Heart left ventricle (tissue), 13 donors: ENCODE measurements at regions not wholly inside any gene's neighbourhood (a gene's known extent, or its start where the extent isn't known, plus 50 kb on each side); places are given as distances from the start of the nearest gene placed in this dataset.

Experiments used
- POLR2A ChIP-seq, 2 donors: fragments of 450-650 bp; IDR thresholded peaks; one replicate each; pipeline ENCODE4 v1.6.1; 2017; ENCODE audit warnings: antibody characterized with exemption in 2 of 2, mild to moderate bottlenecking in 2 of 2, moderate library complexity in 2 of 2
- TF ChIP-seq, protein P1 (sequence below), 12 donors: fragments of 200-600 bp; sonication (generic) in 4 of 12; IDR thresholded peaks; one replicate each; pipeline versions ENCODE4 v1.5.0 to v1.8.0; 2018 to 2022; ENCODE audit warnings: antibody characterized with exemption in 12 of 12, mild to moderate bottlenecking in 5 of 12
- donor health status: ischemic (EF 13 %, LVEDD 7.1; RV severe dilation, severe dysfunction).
- donor health status: DM: no; HTN: yes; CAD: no.
- donor health status: DM: no; HTN: no; CAD: no.
- donor health status: ischemic (EF 25% LVEDD 6.9; RV normal size, moderate dysfunction).
- donor health status: ischemic (EF 25% LVEDD 5.7; RV mildly dilated, moderate dysfunction).
- donor health status: ischemic (EF 35%, LVEDD 5.7; RV mildly dilated, moderate dysfunction).
- donor health status: nonischemic (EF 11% LVEDD 7.7; RV severe dilation, severe dysfunction).
- donor health status: DM: yes; HTN: yes; CAD: no.
- donor health status: PGD.
- donor health status: ischemic (EF 29% LVEDD 5.4; RV normal size, mild dysfunction).
- donor health status: nonischemic (EF 23%, LVEDD 6.1; RV moderate dilation, normal function).

- no peak for TF ChIP-seq POLR2A (IDR thresholded peaks at IDR 0.05)
- TF ChIP-seq, protein P1, sequence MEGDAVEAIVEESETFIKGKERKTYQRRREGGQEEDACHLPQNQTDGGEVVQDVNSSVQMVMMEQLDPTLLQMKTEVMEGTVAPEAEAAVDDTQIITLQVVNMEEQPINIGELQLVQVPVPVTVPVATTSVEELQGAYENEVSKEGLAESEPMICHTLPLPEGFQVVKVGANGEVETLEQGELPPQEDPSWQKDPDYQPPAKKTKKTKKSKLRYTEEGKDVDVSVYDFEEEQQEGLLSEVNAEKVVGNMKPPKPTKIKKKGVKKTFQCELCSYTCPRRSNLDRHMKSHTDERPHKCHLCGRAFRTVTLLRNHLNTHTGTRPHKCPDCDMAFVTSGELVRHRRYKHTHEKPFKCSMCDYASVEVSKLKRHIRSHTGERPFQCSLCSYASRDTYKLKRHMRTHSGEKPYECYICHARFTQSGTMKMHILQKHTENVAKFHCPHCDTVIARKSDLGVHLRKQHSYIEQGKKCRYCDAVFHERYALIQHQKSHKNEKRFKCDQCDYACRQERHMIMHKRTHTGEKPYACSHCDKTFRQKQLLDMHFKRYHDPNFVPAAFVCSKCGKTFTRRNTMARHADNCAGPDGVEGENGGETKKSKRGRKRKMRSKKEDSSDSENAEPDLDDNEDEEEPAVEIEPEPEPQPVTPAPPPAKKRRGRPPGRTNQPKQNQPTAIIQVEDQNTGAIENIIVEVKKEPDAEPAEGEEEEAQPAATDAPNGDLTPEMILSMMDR (IDR thresholded peaks at IDR 0.05) = no peak
Observed at GRCh38 chr1:115429884-115430283, 91.8 kb upstream of the NGF start.
